Lung (tissue), 11 donors: ENCODE measurements at regions not wholly inside any gene's neighbourhood (a gene's known extent, or its start where the extent isn't known, plus 50 kb on each side); places are given as distances from the start of the nearest gene placed in this dataset.

Experiments
- ATAC-seq: fragments of 200-7000 bp; cut with Tn5 transposase; one replicate; pipeline ENCODE4 v1.9.1; 2020; ENCODE audit warnings: moderate number of reproducible peaks; ENCODE audit not compliant: insufficient read depth, low FRiP score
- DNase-seq, 3 donors: peaks; one replicate each; pipeline ENCODE4 v3.0.0-alpha.2; 2013 to 2017
- H3K27ac ChIP-seq, 2 donors: one replicate each; pipeline ENCODE4 v1.5.1; 2013; ENCODE audit warnings: mild to moderate bottlenecking in 2 of 2, moderate library complexity in 2 of 2, control low read depth in 1 of 2, inconsistent platforms in 1 of 2, low read depth in 1 of 2, low read length in 1 of 2
- H3K27me3 ChIP-seq, 3 donors: one replicate each; pipeline ENCODE4 v1.5.1; 2013; ENCODE audit warnings: low read length in 2 of 3; ENCODE audit not compliant: control insufficient read depth in 3 of 3, insufficient read depth in 3 of 3
- H3K36me3 ChIP-seq, 4 donors: one replicate each; pipeline ENCODE4 v1.5.1; 2013; ENCODE audit warnings: low read length in 4 of 4, mild to moderate bottlenecking in 1 of 4, moderate library complexity in 1 of 4; ENCODE audit not compliant: control insufficient read depth in 4 of 4, insufficient read depth in 4 of 4
- H3K4me1 ChIP-seq, 5 donors: one replicate each; pipeline ENCODE4 v1.5.1; 2013; ENCODE audit warnings: low read length in 5 of 5, mild to moderate bottlenecking in 2 of 5, moderate library complexity in 1 of 5; ENCODE audit not compliant: control insufficient read depth in 5 of 5, insufficient read depth in 5 of 5
- H3K4me3 ChIP-seq: one replicate; pipeline ENCODE4 v1.5.1; 2013; ENCODE audit warnings: mild to moderate bottlenecking, control low read depth, moderate library complexity
- H3K9ac ChIP-seq, 2 donors: one replicate each; pipeline ENCODE4 v1.5.1; 2013; ENCODE audit warnings: low read length in 2 of 2, control low read depth in 1 of 2; ENCODE audit not compliant: insufficient read depth in 1 of 2
- H3K9me3 ChIP-seq, 4 donors: one replicate each; pipeline ENCODE4 v1.5.1; 2013; ENCODE audit warnings: low read length in 3 of 4, mild to moderate bottlenecking in 1 of 4, moderate library complexity in 1 of 4; ENCODE audit not compliant: control insufficient read depth in 4 of 4, insufficient read depth in 3 of 4
- WGBS, 2 donors: extraction: QIAGEN DNeasy Blood & Tissue Kit; methylation state at CpG; one replicate each; pipeline ENCODE4 v1.1.7; 2013; 5-methylcytosine and 5-hydroxymethylcytosine counted together
- TF ChIP-seq, protein P1 (sequence below): IDR thresholded peaks from 2 replicates; pipeline ENCODE4 v1.5.1; 2012; ENCODE audit warnings: mild to moderate bottlenecking; ENCODE audit errors: control extremely low read depth, extremely low read depth
- donor health status: control.
- donor health status: control.
- donor health status: Bipolar disorder and iron deficiency.
- donor health status: healthy.
- donor health status: DM: yes; HTN: yes; CAD: no.

GRCh38 chr5:6856653-6857052, 143.4 kb downstream of the TENT4A start:
- DNase-seq, result no peak
- Histone ChIP-seq H3K9me3 (peaks cover 0 to 7% (median 2%) of the 10 kb centered on the region in 4 donors), H3K36me3 (no peaks in the 10 kb centered on the region), H3K27me3 (no peaks in the 10 kb centered on the region), H3K27ac (no peak overlapping the region), H3K4me1 (no peaks in the 10 kb centered on the region), H3K9ac (no peak overlapping the region), H3K4me3 (no peak overlapping the region)
- ATAC-seq, result no peak
- TF ChIP-seq, protein P1, sequence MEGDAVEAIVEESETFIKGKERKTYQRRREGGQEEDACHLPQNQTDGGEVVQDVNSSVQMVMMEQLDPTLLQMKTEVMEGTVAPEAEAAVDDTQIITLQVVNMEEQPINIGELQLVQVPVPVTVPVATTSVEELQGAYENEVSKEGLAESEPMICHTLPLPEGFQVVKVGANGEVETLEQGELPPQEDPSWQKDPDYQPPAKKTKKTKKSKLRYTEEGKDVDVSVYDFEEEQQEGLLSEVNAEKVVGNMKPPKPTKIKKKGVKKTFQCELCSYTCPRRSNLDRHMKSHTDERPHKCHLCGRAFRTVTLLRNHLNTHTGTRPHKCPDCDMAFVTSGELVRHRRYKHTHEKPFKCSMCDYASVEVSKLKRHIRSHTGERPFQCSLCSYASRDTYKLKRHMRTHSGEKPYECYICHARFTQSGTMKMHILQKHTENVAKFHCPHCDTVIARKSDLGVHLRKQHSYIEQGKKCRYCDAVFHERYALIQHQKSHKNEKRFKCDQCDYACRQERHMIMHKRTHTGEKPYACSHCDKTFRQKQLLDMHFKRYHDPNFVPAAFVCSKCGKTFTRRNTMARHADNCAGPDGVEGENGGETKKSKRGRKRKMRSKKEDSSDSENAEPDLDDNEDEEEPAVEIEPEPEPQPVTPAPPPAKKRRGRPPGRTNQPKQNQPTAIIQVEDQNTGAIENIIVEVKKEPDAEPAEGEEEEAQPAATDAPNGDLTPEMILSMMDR, result no peak
- WGBS, 2 donors, result 59 to 69% methylated on average over 5 of the region's 5 CpGs

- Histone ChIP-seq H3K36me3 (no peaks in the 10 kb centered on the region), H3K4me3 (no peak overlapping the region), H3K4me1 (no peaks in the 10 kb centered on the region), H3K27ac (no peak overlapping the region), H3K27me3 (no peaks in the 10 kb centered on the region), H3K9ac (no peak overlapping the region), H3K9me3 (peaks cover 0 to 12% (median 2%) of the 10 kb centered on the region in 4 donors)
- WGBS, 2 donors, result 58 to 60% methylated on average over 7 of the region's 7 CpGs
- TF ChIP-seq, protein P1, result no peak
- DNase-seq, result no peak
- no peak for ATAC-seq
Observed at GRCh38 chr5:6858419-6858818, 145.2 kb downstream of the TENT4A start.

DNA sequence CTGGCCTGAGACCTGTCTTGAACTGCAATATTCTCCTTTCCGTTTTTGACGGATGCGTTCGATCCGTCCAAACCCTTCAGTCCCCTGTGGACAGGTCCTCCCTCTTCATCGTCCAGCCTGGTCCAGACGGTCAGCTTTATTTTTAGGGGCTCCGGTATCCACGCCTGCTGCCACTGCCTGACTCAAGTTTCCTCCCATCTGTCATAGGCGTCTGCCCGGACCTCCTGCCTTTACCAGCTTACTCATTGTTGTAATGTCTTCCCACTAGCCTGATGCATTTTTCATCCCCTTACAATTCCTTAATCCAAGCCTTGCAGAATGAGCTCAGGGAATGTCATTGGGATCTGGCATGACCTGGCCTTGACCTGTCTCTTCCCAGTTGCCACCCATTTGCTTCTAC, 145.8 kb downstream of the TENT4A start:
- peaks cover 0 to 12% (median 2%) of the 10 kb centered on the region in 4 donors for H3K9me3 ChIP-seq
- H3K27me3 ChIP-seq, result no peaks in the 10 kb centered on the region
- no peaks in the 10 kb centered on the region for H3K4me1 ChIP-seq
- no peaks in the 10 kb centered on the region for H3K36me3 ChIP-seq
- no peak overlapping the region for H3K27ac ChIP-seq
- H3K9ac ChIP-seq, result no peak overlapping the region
- no peak overlapping the region for H3K4me3 ChIP-seq
- DNase-seq (no peak), ATAC-seq (no peak)
- WGBS, 2 donors, result 89 to 91% methylated on average over 11 of the region's 11 CpGs
- TF ChIP-seq, protein P1, result no peak

DNA sequence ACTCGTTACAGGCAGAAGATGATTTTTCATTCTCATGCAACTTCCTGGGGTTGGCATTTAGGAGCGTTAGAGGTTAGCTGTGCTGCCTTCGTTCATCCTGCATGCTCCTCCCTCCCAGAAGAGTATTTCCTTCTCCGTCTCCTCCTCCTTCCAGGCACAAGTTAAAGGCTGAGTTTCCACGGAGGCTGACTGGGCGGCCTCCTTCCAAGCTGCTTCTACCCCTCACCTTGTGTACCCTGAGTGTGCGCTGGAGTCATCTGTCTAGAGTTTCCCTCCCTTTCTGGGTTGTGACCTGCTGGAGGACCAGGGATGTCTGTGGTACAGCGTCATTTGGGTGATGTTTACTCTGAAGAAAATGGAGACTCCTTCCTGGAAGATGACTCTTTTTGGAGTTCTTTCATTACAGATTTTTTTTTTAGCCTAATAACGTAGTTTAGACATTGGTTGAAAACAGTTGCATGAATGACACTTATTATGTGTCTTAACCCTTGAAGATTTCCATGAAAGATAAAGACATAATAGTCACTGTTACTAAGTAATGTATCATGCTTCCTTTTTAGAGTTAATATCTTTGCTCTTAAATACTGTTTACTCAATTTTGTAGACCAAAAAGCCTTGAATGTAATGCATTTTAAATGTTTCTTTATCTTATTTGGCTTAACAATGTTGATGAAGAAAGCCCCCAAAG, 146.9 kb downstream of the TENT4A start:
- ATAC-seq (no peak), DNase-seq (no peak)
- Histone ChIP-seq H3K36me3 (no peaks in the 10 kb centered on the region), H3K27ac (no peak overlapping the region), H3K4me1 (no peaks in the 10 kb centered on the region), H3K9ac (no peak overlapping the region), H3K4me3 (no peak overlapping the region), H3K9me3 (peaks cover 0 to 11% (median 2%) of the 10 kb centered on the region in 4 donors), H3K27me3 (no peaks in the 10 kb centered on the region)
- 78% methylated on average over 9 of the region's 9 CpGs for WGBS, 2 donors
- TF ChIP-seq, protein P1, result no peak
